ENCODE measurements at regions not wholly inside any gene's neighbourhood (a gene's known extent, or its start where the extent isn't known, plus 50 kb on each side); places are given as distances from the start of the nearest gene placed in this dataset.

- no peak overlapping the region for H3K4me3 ChIP-seq (ENCODE audit: low read length)
- DNase-seq (ENCODE audit: low read depth), result no peak
- TF ChIP-seq CTCF (conservative IDR thresholded peaks at IDR 0.05; ENCODE audit: low read depth, low read length), result no peak
These were observed 152.0 kb upstream of the REG3G start for GRCh38 chr2:78873526-78873925.

DNA sequence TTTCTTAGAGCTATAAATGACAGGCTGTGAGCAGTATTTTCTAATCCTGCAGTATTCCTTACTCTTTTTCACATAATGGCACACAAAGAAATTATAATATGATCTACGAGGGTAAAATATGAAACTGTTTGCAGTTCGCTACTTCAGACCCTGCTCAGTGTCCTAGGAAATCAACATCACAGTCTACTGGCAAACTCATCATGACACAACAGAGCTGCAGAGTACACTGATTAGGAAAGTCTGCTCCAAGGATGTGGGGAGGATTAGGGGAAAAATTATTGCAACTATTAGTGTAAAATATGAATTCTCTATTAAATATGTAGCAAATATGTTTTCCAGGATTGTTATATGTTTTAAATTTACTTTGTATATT, 149.2 kb upstream of the REG3G start:
- no peak for TF ChIP-seq CTCF (conservative IDR thresholded peaks at IDR 0.05; ENCODE audit: low read depth, low read length)
- H3K4me3 ChIP-seq (ENCODE audit: low read length), result no peak overlapping the region
- no peak for DNase-seq (ENCODE audit: low read depth)

DNA sequence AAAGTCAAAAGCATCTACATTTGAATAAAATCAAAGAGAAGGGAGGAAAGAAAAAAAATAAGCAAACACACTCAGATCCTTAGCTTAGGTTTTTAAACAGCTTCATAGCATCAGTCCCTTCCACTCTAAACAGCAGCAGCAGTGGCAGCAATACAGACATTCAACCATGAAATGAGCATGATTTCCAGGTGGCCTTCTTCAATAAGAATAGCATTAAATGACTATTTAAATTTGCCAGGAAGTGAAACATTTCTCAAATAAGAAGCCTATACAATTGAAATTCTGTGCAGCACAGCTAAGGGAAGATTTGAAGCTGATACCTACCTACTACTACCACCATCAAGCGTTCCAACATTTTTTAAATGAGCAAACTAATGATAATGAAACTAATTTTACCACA, 138.1 kb upstream of the REG3G start:
- H3K4me3 ChIP-seq (ENCODE audit: low read length), result no peak overlapping the region
- no peak for DNase-seq (ENCODE audit: low read depth)
- TF ChIP-seq CTCF (conservative IDR thresholded peaks at IDR 0.05; ENCODE audit: low read depth, low read length), result no peak

- no peak for TF ChIP-seq CTCF (conservative IDR thresholded peaks at IDR 0.05; ENCODE audit: low read depth, low read length)
- no peak overlapping the region for H3K4me3 ChIP-seq (ENCODE audit: low read length)
- no peak for DNase-seq (ENCODE audit: low read depth)
These were observed 134.6 kb upstream of the REG3G start for GRCh38 chr2:78890935-78891334.

GRCh38 chr2:78892295-78892694, 133.2 kb upstream of the REG3G start:
- H3K4me3 ChIP-seq (ENCODE audit: low read length), result no peak overlapping the region
- TF ChIP-seq CTCF (conservative IDR thresholded peaks at IDR 0.05; ENCODE audit: low read depth, low read length), result no peak
- DNase-seq (ENCODE audit: low read depth), result no peak

DNA sequence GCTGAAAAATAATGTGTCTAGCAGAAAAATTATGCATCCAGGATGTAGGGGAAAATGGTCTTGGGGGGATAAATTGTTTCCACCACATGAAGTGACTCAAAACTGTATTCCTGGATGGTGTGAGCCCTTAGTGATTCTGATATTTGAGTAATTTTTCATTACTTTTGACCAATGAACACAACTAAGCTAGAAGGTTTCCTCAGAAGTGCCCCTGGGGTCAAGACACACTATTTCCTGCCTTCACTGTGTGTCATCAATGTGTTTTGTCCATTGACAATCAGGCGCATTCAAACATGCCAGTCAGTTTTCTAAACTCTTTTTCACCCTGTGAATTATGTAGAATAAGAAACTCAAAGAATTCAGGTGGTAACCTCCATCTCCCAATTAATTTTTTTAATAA, 130.5 kb upstream of the REG3G start:
- no peak for DNase-seq (ENCODE audit: low read depth)
- H3K4me3 ChIP-seq (ENCODE audit: low read length), result no peak overlapping the region
- TF ChIP-seq CTCF (conservative IDR thresholded peaks at IDR 0.05; ENCODE audit: low read depth, low read length), result no peak

- no peak overlapping the region for H3K4me3 ChIP-seq (ENCODE audit: low read length)
- no peak for DNase-seq (ENCODE audit: low read depth)
- no peak for TF ChIP-seq CTCF (conservative IDR thresholded peaks at IDR 0.05; ENCODE audit: low read depth, low read length)
These were observed 129.0 kb upstream of the REG3G start for GRCh38 chr2:78896536-78896935.
